Lower leg skin (tissue), 3 donors: ENCODE measurements at regions not wholly inside any gene's neighbourhood (a gene's known extent, or its start where the extent isn't known, plus 50 kb on each side); places are given as distances from the start of the nearest gene placed in this dataset.

Experiments used
- CTCF ChIP-seq, 3 donors: fragments of 450-650 bp; IDR thresholded peaks; one replicate each; pipeline ENCODE4 v1.5.1; 2016; ENCODE audit warnings: antibody characterized with exemption in 3 of 3, mild to moderate bottlenecking in 3 of 3, moderate library complexity in 2 of 3
- POLR2A ChIP-seq, 2 donors: fragments of 450-650 bp; IDR thresholded peaks; one replicate each; pipeline ENCODE4 v1.6.1; 2016 to 2017; ENCODE audit warnings: antibody characterized with exemption in 2 of 2, mild to moderate bottlenecking in 1 of 2, moderate library complexity in 1 of 2

GRCh38 chr2:210946395-210946794 is 390.0 kb downstream of the CPS1 start:
- TF ChIP-seq CTCF (IDR thresholded peaks at IDR 0.05) (no peak), POLR2A (IDR thresholded peaks at IDR 0.05) (no peak)
